ENCODE measurements at regions not wholly inside any gene's neighbourhood (a gene's known extent, or its start where the extent isn't known, plus 50 kb on each side); places are given as distances from the start of the nearest gene placed in this dataset.

GRCh38 chr17:77553459-77554066, 404.9 kb upstream of the TNRC6C start:
- TF ChIP-seq ZNF274 (IDR thresholded peaks at IDR 0.05; ENCODE audit: borderline replicate concordance, extremely low read depth, low read length) (no peak), CTCF (IDR thresholded peaks at IDR 0.05; ENCODE audit: control extremely low read depth in 1 of 3, insufficient read depth in 1 of 3, low read depth in 1 of 3, low read length in 3 of 3) (no peak), TAF1 (IDR thresholded peaks at IDR 0.05; ENCODE audit: low read depth, low read length) (no peak), EZH2 (IDR thresholded peaks at IDR 0.05; ENCODE audit: low read depth, low read length, severe bottlenecking) (no peak), HDAC2 (IDR thresholded peaks at IDR 0.05; ENCODE audit: borderline replicate concordance in 1 of 2, low read depth in 2 of 2, low read length in 2 of 2) (no peak), POLR2A (IDR thresholded peaks at IDR 0.05; ENCODE audit: control extremely low read depth in 1 of 2, low read depth in 2 of 2, low read length in 2 of 2) (no peak), CEBPB (IDR thresholded peaks at IDR 0.05; ENCODE audit: low read depth, low read length) (no peak), JUN (IDR thresholded peaks at IDR 0.05; ENCODE audit: low read depth, low read length) (no peak), POLR2AphosphoS5 (IDR thresholded peaks at IDR 0.05; ENCODE audit: low read depth, low read length) (no peak), RFX5 (IDR thresholded peaks at IDR 0.05; ENCODE audit: borderline replicate concordance, low read depth, low read length) (no peak), MAFK (IDR thresholded peaks at IDR 0.05; ENCODE audit: low read depth, low read length) (no peak), EP300 (IDR thresholded peaks at IDR 0.05; ENCODE audit: borderline replicate concordance in 1 of 2, low read depth in 2 of 2, low read length in 2 of 2) (no peak), CHD7 (IDR thresholded peaks at IDR 0.05; ENCODE audit: insufficient replicate concordance, low read length) (no peak)
